Stimulated activated naive B cell treated with anti-CD40 and anti-IgM and Interleukin-4, amounts not matched to agents 10 μg/mL and 1 μg/mL and 100 μg/mL, for 72 hours (primary cell): ENCODE measurements at regions not wholly inside any gene's neighbourhood (a gene's known extent, or its start where the extent isn't known, plus 50 kb on each side); places are given as distances from the start of the nearest gene placed in this dataset.

Experiments
- ATAC-seq, 2 donors: fragments of 150-1000 bp; cut with Tn5 transposase; replicated peaks; 2 replicates each; pipeline ENCODE4 v1.10.0; 2021; ENCODE audit warnings: moderate library complexity in 1 of 2
- DNase-seq: peaks from one replicate; pipeline ENCODE4 v3.0.0; 2021
- H3K27ac Mint-ChIP-seq: one replicate; pipeline ENCODE4 v1.8.0; 2022; ENCODE audit warnings: mild to moderate bottlenecking, mixed read lengths
- H3K27me3 Mint-ChIP-seq, 2 donors: one replicate each; pipeline ENCODE4 v1.8.0; 2022; ENCODE audit warnings: mixed read lengths in 2 of 2
- H3K36me3 Mint-ChIP-seq, 2 donors: one replicate each; pipeline ENCODE4 v1.8.0; 2022; ENCODE audit warnings: mixed read lengths in 2 of 2, mild to moderate bottlenecking in 1 of 2
- H3K4me1 Mint-ChIP-seq, 2 donors: one replicate each; pipeline ENCODE4 v1.8.0; 2022; ENCODE audit warnings: mixed read lengths in 2 of 2, mild to moderate bottlenecking in 1 of 2
- H3K4me3 Mint-ChIP-seq, 2 donors: one replicate each; pipeline ENCODE4 v1.8.0; 2022; ENCODE audit warnings: mild to moderate bottlenecking in 2 of 2, mixed read lengths in 2 of 2, moderate library complexity in 1 of 2
- H3K9me3 Mint-ChIP-seq, 2 donors: one replicate each; pipeline ENCODE4 v1.8.0; 2022; ENCODE audit warnings: mixed read lengths in 2 of 2, mild to moderate bottlenecking in 1 of 2

DNA sequence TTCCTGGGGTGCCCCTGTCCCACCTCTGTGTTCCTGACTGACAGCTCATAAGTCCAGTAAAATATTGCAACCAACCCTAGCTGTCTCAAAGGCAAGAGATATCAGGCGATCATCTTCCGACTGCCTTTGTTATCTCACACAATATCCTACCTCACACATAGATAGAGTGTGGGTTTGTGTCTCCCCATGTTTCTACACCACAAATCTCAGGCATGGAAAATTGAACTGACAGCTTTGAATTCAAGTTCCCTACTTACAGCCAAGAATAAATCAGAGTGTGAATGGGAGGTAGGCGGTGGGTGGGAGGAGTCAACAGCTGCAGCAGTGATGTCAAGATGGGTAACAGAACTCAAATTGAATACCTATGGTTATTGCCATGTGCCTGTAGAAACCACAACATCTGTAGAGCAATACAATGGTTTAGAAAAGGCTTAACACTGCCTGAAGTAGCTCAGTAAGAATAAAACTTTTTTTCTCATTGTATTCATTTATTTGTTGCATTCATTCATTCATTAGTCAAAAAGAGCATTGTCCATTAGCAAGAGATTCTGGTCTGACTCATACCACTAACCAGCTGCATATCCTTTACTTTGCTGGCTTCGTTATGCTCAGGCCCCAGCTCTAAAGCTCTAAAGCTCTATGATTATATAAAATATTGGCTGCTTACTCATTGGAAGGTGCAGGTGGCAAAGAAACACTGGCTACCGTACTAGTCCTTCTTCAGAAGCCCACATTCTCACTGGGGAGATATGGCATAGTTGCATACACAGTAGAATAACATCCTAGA is 108.2 kb upstream of the DMAC1 start:
- H3K4me1 Mint-ChIP-seq = peaks cover 0 to 4% of the 10 kb centered on the region in 2 donors
- H3K27ac Mint-ChIP-seq = no peak overlapping the region
- ATAC-seq (no peak), DNase-seq (no peak)
- H3K36me3 Mint-ChIP-seq = no peaks in the 10 kb centered on the region
- H3K9me3 Mint-ChIP-seq = peaks cover 0 to 2% of the 10 kb centered on the region in 2 donors
- H3K4me3 Mint-ChIP-seq = no peak overlapping the region
- H3K27me3 Mint-ChIP-seq = no peaks in the 10 kb centered on the region

DNA sequence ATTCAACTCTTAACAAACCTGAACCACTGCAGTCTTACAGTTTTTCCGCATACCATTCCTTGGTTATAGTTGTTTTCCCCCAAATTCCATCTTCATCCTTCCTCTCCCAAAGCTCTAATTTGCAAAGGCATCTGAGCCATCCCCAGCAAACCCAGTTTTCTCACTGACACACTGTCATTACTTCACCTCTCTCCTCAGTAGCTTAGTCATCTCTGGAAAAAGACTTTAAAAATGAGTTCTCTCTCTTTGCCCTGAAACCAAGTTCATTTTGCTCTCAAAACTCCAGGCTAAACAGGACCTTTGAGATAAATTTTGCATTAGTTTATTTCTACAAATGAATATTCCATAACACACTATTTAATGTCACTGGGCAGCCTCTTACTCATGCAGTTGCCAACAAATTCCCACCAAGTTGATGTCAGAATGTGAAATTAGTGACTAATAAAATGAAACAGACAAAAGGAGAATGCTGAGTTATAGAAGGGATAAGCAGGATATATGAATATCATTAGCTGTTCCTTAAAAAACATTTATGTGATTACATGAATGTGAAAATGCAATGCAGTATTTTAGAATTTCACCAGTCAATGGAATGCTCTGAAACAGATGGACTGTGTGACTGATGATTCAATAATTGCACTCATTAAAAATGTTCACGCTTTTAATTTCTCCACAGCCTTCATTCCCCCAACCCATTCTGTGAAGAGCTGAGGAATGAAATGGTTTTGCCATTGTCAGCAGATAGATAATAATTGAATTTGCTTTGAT is 107.4 kb upstream of the DMAC1 start:
- Mint-ChIP-seq H3K4me1 (peaks cover 0 to 4% of the 10 kb centered on the region in 2 donors), H3K27ac (no peak overlapping the region), H3K27me3 (no peaks in the 10 kb centered on the region), H3K4me3 (no peak overlapping the region), H3K9me3 (peaks cover 0 to 2% of the 10 kb centered on the region in 2 donors), H3K36me3 (no peaks in the 10 kb centered on the region)
- ATAC-seq = no peak
- no peak for DNase-seq

DNA sequence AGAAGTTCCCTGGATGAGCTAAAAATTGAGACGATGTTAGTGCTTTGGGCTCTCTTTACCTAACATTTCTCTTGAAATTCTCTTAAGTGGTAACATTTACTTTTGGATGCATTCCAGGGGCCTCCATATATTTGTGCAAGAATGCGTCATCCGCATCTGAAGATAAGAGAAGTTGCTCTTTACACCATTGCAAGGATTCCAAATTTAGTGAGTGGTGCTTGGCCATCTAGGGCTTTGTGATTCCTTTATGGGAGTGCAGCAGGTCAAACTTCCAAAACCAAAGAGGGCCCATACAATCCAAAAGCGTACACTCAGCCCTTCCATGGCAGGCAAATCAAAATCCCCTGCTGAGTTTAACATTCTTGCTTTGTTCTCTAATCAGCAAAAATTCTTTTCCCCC is 102.0 kb upstream of the DMAC1 start:
- DNase-seq = no peak
- Mint-ChIP-seq H3K27ac (no peak overlapping the region), H3K4me3 (no peak overlapping the region), H3K4me1 (no peaks in the 10 kb centered on the region), H3K9me3 (no peaks in the 10 kb centered on the region), H3K27me3 (no peaks in the 10 kb centered on the region), H3K36me3 (no peaks in the 10 kb centered on the region)
- ATAC-seq = no peak

DNA sequence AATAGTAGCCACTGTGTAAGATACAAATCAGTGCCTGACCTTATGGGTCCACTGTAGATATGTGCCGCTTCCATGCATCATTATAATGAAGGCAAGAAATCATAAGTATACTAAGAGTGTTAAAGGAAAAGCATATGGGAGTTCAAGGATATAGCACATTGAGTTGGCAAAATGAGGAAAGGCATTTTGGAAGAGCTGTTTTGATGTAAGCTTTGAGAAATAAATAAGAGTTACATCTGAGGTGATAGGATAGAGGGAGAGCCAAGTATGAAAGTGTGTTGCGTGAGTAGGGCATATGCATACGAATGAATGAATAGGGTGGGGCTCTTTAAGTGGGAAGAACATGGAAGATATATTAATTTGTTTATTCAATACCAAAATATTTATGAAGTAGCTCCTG is 101.0 kb upstream of the DMAC1 start:
- Mint-ChIP-seq H3K9me3 (no peaks in the 10 kb centered on the region), H3K4me3 (no peak overlapping the region), H3K27me3 (no peaks in the 10 kb centered on the region), H3K36me3 (no peaks in the 10 kb centered on the region), H3K27ac (no peak overlapping the region), H3K4me1 (no peaks in the 10 kb centered on the region)
- no peak for ATAC-seq
- no peak for DNase-seq

DNA sequence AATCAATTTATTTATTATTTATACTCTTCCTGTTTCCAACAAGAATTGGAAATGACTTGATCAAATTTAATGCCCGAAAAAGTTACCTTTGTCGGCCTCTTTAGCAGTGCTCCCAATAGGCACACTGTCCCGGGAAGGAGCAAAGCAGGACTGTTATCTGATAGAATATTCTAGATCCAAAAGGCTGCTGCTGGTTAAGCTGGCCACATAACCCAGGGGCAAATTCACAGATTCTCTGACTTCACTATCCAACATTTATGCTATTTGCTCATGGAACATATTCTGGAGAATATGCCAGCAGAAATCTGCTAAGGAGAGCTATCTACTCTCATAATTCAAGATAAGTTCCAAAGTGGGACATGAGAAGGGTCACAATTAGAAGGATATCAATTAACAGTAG is 100.2 kb upstream of the DMAC1 start:
- no peak overlapping the region for H3K27ac Mint-ChIP-seq
- no peaks in the 10 kb centered on the region for H3K9me3 Mint-ChIP-seq
- DNase-seq = no peak
- no peak overlapping the region for H3K4me3 Mint-ChIP-seq
- no peak for ATAC-seq
- H3K27me3 Mint-ChIP-seq = no peaks in the 10 kb centered on the region
- no peaks in the 10 kb centered on the region for H3K4me1 Mint-ChIP-seq
- H3K36me3 Mint-ChIP-seq = no peaks in the 10 kb centered on the region

DNA sequence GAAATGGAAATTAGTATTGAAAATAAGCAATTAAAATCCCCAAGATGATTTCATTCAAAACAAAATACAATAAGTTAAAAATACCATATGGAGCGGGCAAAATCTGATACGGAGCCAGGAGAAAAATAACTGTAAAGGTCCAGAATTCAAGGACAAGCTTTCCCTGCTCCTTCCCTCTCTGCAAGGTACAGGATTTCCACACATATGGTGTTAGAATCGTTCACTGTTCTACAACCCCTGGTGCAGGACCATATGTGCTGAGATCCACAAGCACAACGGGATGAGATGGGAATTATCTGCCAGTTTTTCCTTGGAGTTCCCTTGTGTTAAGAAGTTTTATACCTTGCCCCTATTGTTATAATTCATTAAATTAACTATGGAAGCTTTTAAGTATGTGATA is 94.7 kb upstream of the DMAC1 start:
- no peak overlapping the region for H3K27ac Mint-ChIP-seq
- H3K9me3 Mint-ChIP-seq = peaks cover 7 to 8% of the 10 kb centered on the region in 2 donors
- no peaks in the 10 kb centered on the region for H3K27me3 Mint-ChIP-seq
- H3K4me3 Mint-ChIP-seq = no peak overlapping the region
- DNase-seq (no peak), ATAC-seq (no peak)
- no peaks in the 10 kb centered on the region for H3K4me1 Mint-ChIP-seq
- peaks cover 2 to 7% of the 10 kb centered on the region in 2 donors for H3K36me3 Mint-ChIP-seq

DNA sequence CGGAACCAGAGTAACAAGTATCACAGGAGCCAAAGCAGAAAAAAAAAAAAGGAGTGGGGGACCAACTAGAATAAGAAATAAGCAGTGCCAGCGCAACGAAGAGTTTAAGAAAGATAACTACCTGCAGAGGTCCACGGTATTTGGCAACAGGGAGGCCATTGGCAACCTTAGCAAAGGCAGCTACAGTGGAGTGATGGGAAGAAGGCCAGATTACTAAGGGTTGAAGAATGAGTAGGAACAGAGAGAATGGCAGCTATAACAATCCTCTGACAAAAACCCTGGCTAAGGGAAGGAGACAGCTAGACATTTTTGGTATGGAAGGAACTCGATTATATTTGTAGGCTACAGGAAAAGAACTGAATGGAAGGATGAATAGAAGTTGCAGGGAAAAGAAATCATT is 93.4 kb upstream of the DMAC1 start:
- no peak for DNase-seq
- H3K4me3 Mint-ChIP-seq = no peak overlapping the region

DNA sequence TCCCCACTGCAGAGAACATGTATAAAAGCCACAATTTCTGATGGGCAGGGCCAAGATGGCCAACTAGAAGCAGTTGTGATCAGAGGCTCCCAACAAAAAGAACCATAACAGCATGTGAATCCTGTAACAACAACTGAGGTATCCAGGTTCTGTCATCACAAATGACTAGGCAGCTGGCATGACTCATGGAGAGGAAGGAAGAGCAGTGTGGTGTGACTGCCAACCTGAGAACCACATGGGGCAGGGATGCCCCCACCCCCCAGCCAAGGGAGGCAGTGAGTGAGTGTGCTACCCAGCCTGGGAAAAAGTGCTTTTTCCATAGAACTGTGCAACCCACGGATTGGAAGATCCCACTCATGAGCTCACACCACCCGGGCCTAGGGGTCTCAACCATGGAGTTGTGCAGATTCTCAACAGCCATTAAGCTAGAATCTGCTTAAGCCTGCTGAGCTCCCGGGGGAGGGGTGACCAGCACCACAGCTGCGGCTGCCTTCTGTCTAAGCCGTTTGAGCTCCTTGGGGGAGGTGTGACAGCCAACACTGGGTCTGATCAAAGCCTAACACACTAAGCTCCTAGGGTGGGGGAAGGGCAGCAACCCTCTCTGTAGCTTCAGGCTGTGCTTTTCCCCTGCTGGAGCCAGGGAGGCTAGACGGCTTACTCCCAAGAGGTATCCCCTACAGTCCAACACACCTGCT is 80.1 kb upstream of the DMAC1 start:
- Mint-ChIP-seq H3K4me3 (no peak overlapping the region), H3K36me3 (peaks cover 11 to 19% of the 10 kb centered on the region in 2 donors), H3K27ac (peak overlapping the region; percentile 42), H3K27me3 (peaks cover 0 to 3% of the 10 kb centered on the region in 2 donors), H3K9me3 (peaks cover 22 to 26% of the 10 kb centered on the region in 2 donors), H3K4me1 (peaks cover 27 to 33% of the 10 kb centered on the region in 2 donors)
- peak; percentile 8 for DNase-seq
- peak; percentile 80 to 89 for ATAC-seq

More for the DNA sequence above, 93.4 kb upstream of the DMAC1 start:
- Mint-ChIP-seq H3K4me1 (no peaks in the 10 kb centered on the region), H3K36me3 (peaks cover 2 to 7% of the 10 kb centered on the region in 2 donors), H3K27me3 (no peaks in the 10 kb centered on the region), H3K27ac (no peak overlapping the region), H3K9me3 (peaks cover 7 to 8% of the 10 kb centered on the region in 2 donors)
- no peak for ATAC-seq

DNA sequence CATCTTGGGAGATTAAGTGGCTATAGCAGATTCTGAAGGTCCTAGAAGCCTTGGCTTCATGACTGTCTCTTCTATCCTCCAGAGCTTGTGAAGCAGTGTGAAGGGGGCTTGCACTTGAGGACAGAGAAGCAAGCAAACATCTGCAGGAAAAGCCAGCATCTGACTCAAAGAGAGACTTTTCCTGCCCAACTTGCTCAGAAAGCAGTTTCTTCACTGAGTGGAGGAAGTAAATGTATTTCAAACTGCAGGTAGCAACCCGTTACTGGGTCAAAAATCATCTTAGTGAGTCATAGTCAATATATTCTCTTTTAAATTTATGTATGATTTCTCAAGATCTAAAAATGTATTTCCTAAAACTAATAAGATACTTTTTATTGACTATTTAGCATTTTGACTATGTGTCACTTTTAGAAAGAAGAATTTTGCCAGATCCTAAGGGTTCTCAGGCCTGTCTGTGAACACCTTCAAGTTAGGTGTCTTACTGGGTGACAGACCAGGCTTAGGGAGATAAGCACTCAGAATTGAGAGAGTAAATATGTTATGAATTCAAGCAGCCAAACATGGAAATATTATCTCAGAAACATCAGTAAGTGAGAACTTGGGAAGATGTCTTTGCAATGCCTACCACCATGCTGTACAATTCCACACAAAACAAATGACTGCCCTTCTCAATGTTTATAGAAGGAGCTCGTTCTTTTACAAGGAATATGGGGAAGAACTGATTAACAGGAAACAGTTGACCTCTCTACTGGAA is 72.6 kb upstream of the DMAC1 start:
- no peaks in the 10 kb centered on the region for H3K27me3 Mint-ChIP-seq
- no peak overlapping the region for H3K27ac Mint-ChIP-seq
- H3K36me3 Mint-ChIP-seq = peaks cover 6 to 10% of the 10 kb centered on the region in 2 donors

DNA sequence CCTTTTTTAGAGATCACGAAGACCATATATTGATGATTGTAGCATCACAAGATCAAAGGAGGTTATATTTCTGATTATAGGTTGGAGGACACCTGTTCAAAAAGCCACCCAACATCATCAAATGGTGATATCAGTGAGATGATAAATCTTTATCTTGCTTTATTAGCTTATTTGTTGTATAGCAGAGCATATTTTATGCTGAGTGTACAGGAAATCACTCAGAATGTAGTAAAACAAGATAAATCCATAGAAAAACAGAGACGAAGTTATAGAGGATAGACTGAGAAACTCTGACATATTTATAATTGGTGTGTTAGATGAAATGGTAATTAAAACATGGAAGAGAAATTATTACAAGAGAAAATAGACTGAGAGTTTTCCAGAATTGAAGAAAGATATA is 69.8 kb upstream of the DMAC1 start:
- no peaks in the 10 kb centered on the region for H3K36me3 Mint-ChIP-seq
- no peak overlapping the region for H3K4me3 Mint-ChIP-seq
- no peaks in the 10 kb centered on the region for H3K27me3 Mint-ChIP-seq
- ATAC-seq = no peak
- H3K4me1 Mint-ChIP-seq = no peaks in the 10 kb centered on the region
- no peak for DNase-seq
- no peak overlapping the region for H3K27ac Mint-ChIP-seq
- H3K9me3 Mint-ChIP-seq = peaks cover 0 to 7% of the 10 kb centered on the region in 2 donors

More for the DNA sequence above, 72.6 kb upstream of the DMAC1 start:
- Mint-ChIP-seq H3K4me1 (peaks cover 1 to 4% of the 10 kb centered on the region in 2 donors), H3K4me3 (no peak overlapping the region), H3K9me3 (peaks cover 7% of the 10 kb centered on the region in 2 donors)
- DNase-seq (no peak), ATAC-seq (no peak)

DNA sequence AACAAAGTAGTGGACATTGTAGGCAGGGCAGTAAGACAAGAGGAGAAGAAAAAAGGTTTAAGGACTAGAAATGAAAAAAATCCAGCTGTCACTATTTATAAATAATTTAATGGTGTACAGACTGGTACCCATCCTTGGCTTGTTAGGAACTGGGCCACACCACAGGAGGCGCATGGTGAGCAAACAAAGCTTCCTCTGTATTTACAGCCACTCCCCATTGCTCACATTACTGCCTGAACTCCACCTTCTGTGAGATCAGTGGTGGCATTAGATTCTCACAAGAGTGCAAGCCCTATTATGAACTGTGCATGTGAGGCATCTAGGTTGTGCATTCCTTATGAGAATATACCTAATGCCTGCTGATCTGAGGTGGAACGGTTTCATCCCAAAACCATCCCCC is 62.6 kb upstream of the DMAC1 start:
- H3K4me3 Mint-ChIP-seq = no peak overlapping the region
- ATAC-seq = no peak
- no peaks in the 10 kb centered on the region for H3K36me3 Mint-ChIP-seq
- peaks cover 0 to 5% of the 10 kb centered on the region in 2 donors for H3K4me1 Mint-ChIP-seq
- no peak for DNase-seq
- no peak overlapping the region for H3K27ac Mint-ChIP-seq
- H3K27me3 Mint-ChIP-seq = no peaks in the 10 kb centered on the region
- peaks cover 0 to 7% of the 10 kb centered on the region in 2 donors for H3K9me3 Mint-ChIP-seq

DNA sequence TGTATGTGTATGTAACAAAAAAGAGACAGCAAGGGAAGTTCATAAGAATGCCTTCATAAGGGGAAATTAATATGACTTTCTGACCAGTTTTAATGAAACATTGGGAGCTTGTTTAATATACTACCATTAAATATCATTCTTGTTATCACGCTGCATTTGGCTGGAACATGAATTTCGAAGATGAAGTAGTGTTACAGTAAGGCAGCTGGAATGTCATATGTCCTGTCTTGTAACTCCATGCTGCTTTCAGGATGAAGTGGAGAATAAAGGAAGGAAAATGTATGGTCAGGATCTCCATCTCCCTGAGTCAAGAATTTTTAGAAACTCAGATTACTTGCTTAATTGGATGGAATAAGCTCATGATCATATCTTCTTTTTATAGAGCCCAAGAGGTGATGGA is 61.5 kb upstream of the DMAC1 start:
- Mint-ChIP-seq H3K27me3 (no peaks in the 10 kb centered on the region), H3K9me3 (peaks cover 0 to 7% of the 10 kb centered on the region in 2 donors), H3K4me3 (no peak overlapping the region), H3K36me3 (no peaks in the 10 kb centered on the region), H3K4me1 (peaks cover 0 to 5% of the 10 kb centered on the region in 2 donors), H3K27ac (no peak overlapping the region)
- ATAC-seq = no peak
- no peak for DNase-seq

DNA sequence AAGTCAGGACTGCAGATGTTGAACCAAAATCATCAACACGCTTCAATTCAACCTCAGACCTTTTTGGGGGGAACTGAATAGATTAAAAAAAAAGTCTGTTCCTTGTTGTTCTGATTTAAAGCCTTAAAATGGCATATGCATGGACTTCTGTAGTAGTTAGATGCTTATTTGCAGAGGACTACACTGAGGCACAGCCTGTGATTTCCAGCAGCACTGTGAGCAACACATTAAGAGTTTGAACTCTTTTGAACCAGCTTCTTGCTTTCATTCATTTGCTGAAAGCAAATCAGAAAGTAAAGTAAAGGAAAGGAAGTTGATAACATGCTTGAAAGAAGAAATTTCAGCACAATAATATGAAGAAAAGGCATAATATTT is 60.7 kb upstream of the DMAC1 start:
- Mint-ChIP-seq H3K27ac (no peak overlapping the region), H3K27me3 (no peaks in the 10 kb centered on the region), H3K4me1 (peaks cover 0 to 5% of the 10 kb centered on the region in 2 donors), H3K36me3 (no peaks in the 10 kb centered on the region), H3K4me3 (no peak overlapping the region), H3K9me3 (peaks cover 0 to 5% of the 10 kb centered on the region in 2 donors)
- no peak for DNase-seq
- ATAC-seq = no peak
